HG02610 (cell line): ENCODE measurements at regions not wholly inside any gene's neighbourhood (a gene's known extent, or its start where the extent isn't known, plus 50 kb on each side); places are given as distances from the start of the nearest gene placed in this dataset.

Source experiments
- ATAC-seq: cut with Tn5 transposase; IDR thresholded peaks from one replicate; pipeline ENCODE4 v1.9.1; 2021; ENCODE audit warnings: mild to moderate bottlenecking, moderate library complexity; ENCODE audit not compliant: unreplicated experiment

DNA sequence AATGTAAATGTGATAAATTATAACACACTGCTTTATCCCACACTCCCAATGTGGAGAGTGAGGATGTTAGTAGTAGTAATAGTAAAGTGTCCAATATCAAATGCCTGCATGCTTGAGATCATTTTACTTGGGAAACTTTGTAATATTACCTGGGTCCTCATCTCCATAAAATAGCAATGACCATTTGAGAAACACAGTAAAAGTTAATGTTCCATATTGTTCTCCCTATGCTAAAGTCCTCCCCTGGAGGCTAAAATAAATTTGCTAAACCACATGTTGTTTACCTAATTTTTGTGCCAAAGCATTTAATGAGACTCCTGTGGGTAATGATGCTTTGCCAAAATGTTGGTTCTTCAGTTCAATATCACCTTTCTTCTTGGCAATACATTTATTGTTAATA is 291.2 kb downstream of the CDH10 start:
- ATAC-seq: no peak

DNA sequence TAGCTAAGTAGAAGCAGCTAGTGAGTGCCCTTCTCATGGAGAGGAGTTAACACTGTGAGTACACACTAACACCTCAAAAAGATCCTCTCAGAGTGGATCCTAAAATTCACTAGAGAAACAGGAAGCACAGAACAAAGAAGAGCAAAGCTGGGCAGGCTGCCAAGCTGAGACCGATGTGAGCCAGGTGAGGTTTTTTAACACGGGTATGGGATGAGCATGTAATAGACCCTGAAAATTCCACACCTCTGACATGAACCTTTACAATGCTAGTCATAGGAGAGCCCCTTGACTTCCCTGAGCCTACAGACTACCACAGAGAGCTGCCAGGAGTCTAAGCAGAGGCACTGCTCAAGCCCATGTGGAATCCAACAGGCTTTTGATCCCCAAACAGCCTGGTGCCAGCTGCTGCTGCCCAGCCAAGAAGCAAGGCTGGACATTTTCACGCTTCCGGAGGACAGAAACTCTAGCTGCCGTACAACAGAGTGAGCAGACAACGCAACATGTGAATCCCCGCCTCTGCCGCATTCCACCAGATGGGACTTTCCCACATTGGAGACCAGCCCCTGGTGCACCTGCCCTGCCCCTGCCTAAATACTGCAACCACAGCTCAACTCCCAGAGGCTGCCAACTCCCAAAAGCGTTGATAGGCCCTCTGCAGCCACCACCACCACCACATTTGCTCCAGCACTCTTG is 280.8 kb downstream of the CDH10 start:
- ATAC-seq: no peak

DNA sequence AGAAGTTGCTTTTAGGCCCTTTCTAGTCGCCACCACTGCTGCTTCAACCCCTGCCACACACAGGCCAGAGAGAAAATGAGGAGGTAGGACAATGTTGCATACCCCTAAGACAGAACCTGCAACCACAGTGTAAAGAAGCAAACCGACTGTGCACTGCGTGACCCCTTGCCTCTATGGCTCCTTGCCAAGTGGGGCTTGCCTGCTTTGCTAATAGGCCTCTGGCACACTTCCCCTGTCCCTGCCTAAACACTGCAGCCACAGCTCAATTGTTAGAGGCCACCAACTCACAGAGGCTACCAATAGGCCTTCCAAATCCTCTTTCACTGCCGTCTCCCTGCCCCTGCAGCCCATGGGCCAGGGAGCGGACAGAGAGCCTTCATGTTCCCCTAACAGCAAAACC is 280.1 kb downstream of the CDH10 start:
- no peak for ATAC-seq

DNA sequence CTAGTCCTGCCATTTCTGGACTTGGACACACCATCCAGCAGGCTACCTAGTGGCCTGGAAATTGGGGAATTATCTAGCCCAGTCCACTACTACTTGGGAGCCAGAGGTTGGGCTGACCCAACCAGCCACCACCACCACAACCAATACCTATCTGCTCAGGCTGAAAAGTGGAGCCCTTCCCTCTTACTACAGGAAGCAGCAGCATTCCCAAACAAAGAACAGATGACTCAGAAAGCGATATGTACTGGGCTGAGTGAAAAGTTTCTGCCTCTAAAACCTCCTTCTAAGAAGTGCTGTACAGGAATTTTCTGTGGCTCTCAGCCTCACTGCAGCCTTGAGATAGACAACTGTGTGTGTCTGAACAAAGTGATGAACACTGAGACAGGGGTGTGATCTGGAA is 279.4 kb downstream of the CDH10 start:
- no peak for ATAC-seq

DNA sequence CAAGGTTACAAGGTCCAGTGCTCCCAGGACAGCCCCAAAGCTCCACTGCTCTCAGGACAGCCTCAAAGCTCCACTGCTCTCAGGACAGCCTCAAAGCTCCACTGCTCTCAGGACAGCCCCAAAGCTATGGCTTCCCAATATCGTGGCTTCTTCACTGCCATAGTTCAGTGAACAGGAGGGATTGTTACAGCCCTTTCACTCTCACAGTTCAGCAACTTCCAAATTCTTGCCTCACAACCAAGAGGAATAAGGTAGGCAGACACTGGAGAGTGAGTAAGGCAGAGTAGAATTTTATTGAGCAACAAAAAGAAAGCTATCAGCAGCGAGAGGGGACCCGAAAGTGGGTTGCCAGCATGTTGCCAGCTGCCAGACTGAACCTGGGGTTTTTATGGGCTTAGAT is 277.6 kb downstream of the CDH10 start:
- no peak for ATAC-seq

DNA sequence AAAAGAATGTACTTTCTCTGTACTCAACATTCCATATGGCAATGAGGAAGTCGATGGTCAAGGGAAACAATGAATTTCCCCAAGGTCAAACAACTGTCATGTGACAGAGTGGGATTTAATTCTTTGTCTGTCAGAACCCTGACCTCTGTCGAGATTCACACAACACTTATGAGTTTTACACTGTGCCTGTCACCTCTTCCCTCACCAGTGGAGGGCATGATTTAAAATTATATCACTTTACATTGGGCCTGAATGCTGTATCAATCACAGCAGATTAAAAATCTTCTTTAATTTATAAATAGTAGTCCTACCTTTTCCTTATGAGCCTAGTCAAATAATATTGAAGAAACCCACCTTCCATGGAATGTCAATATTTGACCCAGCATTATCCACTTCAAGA is 276.7 kb downstream of the CDH10 start:
- ATAC-seq: no peak

DNA sequence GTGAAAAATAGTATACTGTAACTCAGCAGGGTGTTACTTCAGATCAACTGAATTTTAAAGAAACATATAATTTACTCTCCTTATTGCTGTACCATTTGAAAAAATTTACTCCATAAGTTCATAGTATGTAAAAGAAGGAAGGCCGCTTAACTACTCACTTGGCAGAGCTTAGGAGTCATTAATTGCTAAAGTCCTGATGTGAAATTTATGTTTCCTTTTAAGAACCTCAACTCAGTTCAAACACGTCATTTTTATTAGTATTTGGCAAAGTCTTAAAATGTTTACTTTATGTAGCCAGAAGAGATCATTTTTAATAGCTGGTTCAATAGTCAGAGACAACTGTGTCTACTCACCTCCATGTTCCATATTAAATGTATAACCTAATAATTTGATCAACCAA is 268.6 kb downstream of the CDH10 start:
- no peak for ATAC-seq

DNA sequence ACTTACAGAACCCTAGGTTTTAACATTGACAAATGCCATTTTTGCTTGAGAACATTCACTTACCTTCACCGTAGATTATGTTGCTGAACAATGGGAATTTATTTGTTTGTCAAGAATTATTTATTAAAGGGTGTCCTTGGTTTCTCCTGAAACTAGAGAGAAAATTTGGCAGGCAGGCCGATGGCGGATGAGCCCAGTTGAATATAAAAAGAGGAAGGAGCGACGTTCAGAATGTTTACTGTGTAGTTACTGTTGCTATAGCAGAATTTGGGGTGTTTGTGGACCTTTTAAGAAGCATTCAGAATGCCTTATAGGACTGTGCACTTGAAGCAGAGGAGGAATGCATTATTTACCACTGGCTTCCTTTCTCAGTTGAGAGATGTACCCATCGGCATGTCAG is 268.2 kb downstream of the CDH10 start:
- no peak for ATAC-seq

DNA sequence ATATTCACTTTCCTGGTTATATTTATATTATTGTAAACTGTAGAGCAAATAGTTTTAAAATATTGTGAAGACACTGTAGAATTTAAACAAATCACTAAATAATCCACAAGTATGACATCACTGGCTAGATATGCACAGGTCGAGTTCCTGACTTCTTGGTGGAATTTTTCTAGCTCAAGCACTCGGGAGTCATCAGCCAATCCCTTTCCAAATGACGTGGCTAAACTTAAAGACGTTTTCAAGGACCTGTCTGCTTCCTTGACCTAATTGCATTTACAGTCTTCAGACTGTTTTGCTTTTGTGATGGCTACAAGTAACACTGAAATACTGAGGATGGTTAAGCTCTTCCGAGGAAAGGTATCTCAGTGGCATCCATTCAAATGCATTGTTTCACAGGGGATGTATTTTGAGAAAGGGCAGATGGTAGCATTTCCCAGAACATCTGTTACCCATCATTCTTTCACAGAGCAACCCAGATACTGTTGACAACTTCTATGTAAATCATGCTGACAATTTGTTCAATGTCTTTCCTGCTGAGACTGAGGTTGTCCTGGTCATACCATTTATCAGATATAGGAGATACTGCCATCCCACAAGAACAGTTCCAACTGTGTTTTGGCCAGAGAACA is 262.8 kb downstream of the CDH10 start:
- ATAC-seq: no peak

DNA sequence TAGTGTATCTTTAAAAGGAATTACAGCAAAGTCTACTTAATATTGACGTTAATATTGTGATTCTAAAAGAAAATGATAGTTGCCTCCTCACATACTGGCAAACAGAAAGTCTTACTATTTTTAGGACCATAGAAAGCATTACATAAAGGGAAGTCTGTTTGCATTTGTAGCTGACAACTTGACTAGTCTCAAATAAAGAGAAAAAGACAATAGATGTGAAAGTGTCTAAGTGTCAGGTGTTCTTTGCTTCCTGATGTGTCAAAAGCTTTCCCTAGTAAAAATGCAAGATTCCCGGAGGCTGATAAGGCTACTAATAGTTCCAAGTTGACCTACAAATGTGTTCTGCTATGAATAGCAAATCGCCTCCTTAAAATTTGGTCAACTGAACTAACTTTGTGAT is 259.7 kb downstream of the CDH10 start:
- no peak for ATAC-seq

DNA sequence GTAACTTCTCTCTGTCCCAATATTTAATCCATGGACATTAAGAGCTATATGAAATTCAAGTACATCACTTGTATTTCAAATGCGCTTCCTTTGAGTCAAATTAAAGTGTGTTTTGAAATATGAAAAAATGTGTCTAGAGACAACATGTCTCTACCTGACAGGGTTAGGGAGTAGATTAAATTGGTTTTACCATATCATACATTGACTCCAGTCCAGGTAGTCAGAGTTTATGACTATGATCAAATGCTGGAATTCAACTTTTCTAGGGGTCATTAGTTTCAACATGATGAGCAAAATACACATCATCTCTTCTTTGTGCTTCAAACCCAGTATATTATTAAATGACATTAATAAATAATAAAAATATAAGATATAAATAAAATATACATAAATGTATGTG is 259.2 kb downstream of the CDH10 start:
- ATAC-seq: no peak

DNA sequence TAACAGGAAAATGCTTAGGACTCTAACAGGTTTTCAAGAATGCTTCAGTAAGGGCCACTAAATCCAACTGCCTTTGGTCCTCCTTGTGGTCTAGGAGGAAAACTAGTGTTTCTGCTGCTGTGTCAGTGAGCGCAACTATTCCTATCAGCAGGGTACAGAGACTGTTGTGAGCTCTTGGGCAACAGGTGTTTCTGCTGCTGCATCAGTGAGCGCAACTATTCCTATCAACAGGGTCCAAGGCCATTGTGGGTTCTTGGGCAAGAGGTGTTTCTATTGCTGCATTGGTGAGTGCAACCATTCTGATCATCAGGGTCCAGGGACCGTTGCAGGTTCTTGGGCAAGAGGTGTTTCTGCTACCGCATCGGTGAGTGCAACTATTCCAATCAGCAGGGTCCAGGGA is 256.3 kb downstream of the CDH10 start:
- ATAC-seq: no peak

DNA sequence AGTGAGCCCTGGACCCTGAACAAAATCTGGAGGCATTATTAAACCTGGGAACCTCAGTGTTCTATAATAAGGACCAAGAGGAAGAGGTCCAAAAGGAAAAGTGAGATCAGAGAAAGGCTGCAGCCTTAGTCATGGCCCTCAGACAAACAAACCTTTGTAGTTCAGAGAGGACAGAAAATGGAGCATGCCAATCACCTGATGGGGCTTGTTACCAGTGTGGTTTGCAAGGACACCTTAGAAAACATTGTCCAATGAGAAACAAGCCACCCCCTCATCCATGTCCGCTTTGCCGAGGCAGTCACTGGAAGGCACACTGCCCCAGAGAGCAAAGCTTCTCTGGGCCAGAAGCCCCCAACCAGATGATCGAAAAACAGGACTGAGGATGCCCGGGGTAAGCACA is 254.8 kb downstream of the CDH10 start:
- ATAC-seq: no peak

DNA sequence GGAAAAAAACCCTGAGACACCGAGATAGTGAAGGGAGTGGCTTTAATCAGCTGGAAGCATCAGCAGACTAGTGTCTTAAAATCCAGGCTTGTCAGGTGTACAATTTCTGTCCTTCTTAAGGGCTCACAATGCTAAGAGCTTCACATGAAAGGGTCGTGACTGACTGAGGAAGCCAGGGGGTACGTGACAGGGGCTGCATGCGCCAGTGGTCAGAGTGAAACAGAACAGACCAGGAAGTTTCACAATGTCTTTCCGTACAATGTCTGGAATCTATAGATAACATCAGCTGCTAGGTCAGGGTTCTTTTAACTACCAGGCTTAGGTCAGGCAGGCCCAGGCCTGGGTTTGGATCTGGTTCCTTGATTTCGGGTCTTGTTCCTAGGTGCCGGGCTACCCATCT is 253.0 kb downstream of the CDH10 start:
- ATAC-seq: no peak

DNA sequence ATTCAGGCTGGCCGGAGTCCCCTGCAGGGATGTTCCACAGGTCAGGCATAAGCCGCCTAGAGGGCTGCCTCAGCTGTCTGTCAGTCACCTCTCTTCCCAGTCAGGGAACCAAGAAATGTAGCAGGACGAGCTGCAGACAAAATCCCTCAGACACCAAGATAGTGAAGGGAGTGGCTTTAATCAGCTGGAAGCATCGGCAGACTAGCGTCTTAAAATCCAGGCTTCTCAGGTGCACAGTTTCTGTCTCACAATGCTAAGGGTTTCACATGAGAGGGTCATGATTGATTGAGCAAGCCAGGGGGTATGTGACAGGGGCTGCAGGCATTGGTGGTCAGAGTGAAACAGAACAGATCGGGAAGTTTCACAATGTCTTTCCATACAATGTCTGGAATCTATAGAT is 247.2 kb downstream of the CDH10 start:
- no peak for ATAC-seq

DNA sequence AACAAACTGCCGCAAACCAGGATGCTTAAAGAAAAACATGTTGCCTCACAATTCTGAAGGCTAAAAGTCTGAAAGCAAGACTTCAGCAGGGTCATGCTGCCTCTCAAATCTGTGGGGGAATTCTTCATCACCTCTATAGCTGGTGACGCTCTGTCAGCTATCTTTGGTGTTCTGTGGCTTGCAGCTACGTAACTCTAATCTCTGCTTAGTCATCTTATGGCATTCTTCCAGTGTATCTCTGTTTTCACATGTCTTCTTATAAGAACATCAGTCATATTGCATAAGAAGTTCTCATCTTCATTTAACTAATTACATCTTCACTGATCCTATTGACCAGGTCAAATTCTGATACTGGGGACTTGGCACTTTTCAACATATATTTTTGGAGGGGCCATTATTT is 243.0 kb downstream of the CDH10 start:
- no peak for ATAC-seq

DNA sequence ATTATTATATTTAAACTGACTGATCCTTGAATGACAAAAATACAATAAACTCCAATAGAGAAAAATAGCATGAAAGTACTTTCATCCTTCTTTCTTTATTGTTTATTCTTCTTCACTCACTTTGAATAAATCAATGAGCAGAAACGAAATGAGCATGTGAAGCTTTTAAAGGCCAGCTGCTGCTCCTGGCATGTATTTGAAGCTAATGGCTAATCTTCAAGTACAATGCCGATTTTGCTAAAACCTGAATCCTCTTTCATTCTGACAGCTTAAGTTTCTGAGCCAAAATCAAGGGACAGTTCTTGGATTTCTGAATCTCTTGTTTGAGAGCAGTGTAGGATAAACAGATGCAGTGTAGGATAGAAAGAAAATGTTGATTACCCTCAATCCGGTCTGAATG is 237.3 kb downstream of the CDH10 start:
- ATAC-seq: no peak

DNA sequence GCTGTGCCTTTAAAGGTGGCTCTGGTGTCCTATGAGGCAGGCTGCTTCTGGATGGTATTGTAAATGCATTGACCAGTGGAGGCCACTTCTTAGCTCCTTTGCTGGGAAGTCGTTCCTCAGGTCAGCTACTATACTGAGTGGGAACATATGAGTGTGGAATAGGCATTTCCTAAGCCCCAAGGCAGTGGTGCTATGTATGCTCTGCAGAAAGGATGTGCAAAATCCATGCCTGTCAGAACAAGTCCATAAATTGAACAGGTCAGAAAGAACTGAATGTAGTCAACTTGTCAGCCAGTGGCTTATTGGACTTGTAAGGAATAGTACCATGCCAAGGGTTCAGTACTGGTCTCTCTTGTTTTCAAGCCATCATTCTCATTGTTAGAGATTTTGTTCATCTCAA is 216.4 kb downstream of the CDH10 start:
- ATAC-seq: no peak

DNA sequence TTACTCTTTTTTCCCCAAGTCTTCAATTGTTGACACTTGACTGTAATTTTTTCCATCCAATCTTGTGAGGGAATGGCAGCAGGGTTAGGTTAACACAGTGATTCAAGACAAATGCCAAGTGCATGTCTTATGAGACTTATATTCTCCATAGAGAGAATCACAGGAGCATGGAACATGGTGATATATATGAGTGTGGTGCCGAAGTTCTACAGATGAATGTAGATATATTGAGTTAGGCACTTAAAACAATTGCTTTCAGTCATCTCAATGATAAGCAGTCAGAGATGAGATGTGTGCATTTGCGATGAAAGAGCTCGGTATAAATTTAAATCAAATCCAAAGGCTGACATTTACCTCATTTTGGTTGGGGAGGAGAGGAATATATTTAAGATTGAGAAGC is 211.2 kb downstream of the CDH10 start:
- ATAC-seq: no peak
